ENCODE measurements at regions not wholly inside any gene's neighbourhood (a gene's known extent, or its start where the extent isn't known, plus 50 kb on each side); places are given as distances from the start of the nearest gene placed in this dataset.

- TF ChIP-seq POLR2A (IDR thresholded peaks at IDR 0.05; ENCODE audit: low read depth, low read length) (no peak), POLR2AphosphoS5 (IDR thresholded peaks at IDR 0.05; ENCODE audit: low read depth, low read length) (no peak), SPI1 (IDR thresholded peaks at IDR 0.05; ENCODE audit: low read depth, low read length) (no peak)
These were observed 60.9 kb upstream of the RMDN2 start for GRCh38 chr2:37864217-37864616.

Measured in GM12891 (cell line).